ENCODE measurements at regions not wholly inside any gene's neighbourhood (a gene's known extent, or its start where the extent isn't known, plus 50 kb on each side); places are given as distances from the start of the nearest gene placed in this dataset.

GRCh38 chr3:27632431-27633223, 89.5 kb downstream of the EOMES start (continued):
- no peak for TF ChIP-seq ZNF646 (CRISPR knock-in tag; IDR thresholded peaks at IDR 0.05)
- TF ChIP-seq MAFF (IDR thresholded peaks at IDR 0.05; ENCODE audit: low read depth, low read length): no peak
- no peak for TF ChIP-seq HDAC2 (CRISPR knock-in tag; IDR thresholded peaks at IDR 0.05)
- no peak for TF ChIP-seq ZFP62 (CRISPR knock-in tag; IDR thresholded peaks at IDR 0.05)
- no peak for TF ChIP-seq ZBED4 (CRISPR knock-in tag; IDR thresholded peaks at IDR 0.05; ENCODE audit: borderline replicate concordance)
- TF ChIP-seq ZNF652 (CRISPR knock-in tag; IDR thresholded peaks at IDR 0.05; ENCODE audit: borderline replicate concordance, low read depth): no peak
- no peak for TF ChIP-seq ZNF383 (CRISPR knock-in tag; IDR thresholded peaks at IDR 0.05; ENCODE audit: borderline replicate concordance)
- TF ChIP-seq CBFB (CRISPR knock-in tag; IDR thresholded peaks at IDR 0.05): peak; percentile 71; the same call in 1 of the 2 replicates
- peak; percentile 44 for TF ChIP-seq SKI (IDR thresholded peaks at IDR 0.05; ENCODE audit: partially characterized antibody)
- TF ChIP-seq ZBTB14 (CRISPR knock-in tag; IDR thresholded peaks at IDR 0.05): peak; percentile 18; the same call in 1 of the 2 replicates
- peak; percentile 32; the same call in 1 of the 2 replicates for TF ChIP-seq IRF9 (CRISPR knock-in tag; IDR thresholded peaks at IDR 0.05; ENCODE audit: borderline replicate concordance)
- peak; percentile 66; the same call in 1 of the 2 replicates for TF ChIP-seq KDM2A (CRISPR knock-in tag; IDR thresholded peaks at IDR 0.05; ENCODE audit: borderline replicate concordance, low read depth)
- no peak for TF ChIP-seq DMTF1 (CRISPR knock-in tag; IDR thresholded peaks at IDR 0.05)
